GM03348 (cell line): ENCODE measurements at regions not wholly inside any gene's neighbourhood (a gene's known extent, or its start where the extent isn't known, plus 50 kb on each side); places are given as distances from the start of the nearest gene placed in this dataset.
A peak's percentile ranks its signal among the peaks of the same experiment; 100 is the strongest.

Experiments
- DNase-seq: peaks from one replicate; pipeline ENCODE4 v3.0.0; 2012; ENCODE audit warnings: low spot score

DNA sequence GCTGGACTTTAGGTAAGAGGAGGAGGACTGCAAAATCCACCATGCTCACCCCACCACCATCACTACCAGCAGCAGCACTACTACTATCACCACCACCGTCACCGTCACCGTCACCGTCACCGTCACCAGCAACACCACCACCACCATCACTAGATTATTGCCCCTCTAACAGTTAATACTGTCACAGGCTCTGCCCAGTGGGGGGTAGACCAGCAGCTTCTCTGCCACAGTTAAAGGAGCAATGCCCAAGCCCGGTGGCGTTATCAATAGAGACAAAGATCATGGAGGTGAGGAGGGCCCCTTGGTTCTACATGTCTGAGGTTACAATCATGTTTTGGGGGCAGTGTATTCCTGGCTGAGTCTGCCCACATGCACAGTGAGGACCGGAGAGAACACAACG, 184.4 kb upstream of the DYNLRB2 start:
- no peak for DNase-seq

DNA sequence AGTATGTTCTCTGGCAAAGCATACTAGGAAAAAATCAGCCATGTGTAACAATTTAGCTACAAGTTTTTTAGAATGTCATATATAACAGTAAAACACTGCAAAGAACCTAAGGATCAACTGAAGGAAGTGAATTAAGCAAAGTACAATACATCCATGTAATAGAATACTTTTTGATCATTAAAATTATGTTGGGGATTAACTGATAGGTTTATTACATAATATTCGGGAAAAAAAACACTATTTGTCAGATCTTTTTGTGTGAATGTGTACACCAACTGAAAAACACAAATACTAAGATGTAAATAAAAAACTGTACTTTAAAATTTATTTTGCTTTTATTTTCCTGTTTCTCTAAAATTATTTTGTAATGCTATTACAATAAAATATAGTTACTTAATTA, 185.5 kb upstream of the DYNLRB2 start:
- DNase-seq: no peak

DNA sequence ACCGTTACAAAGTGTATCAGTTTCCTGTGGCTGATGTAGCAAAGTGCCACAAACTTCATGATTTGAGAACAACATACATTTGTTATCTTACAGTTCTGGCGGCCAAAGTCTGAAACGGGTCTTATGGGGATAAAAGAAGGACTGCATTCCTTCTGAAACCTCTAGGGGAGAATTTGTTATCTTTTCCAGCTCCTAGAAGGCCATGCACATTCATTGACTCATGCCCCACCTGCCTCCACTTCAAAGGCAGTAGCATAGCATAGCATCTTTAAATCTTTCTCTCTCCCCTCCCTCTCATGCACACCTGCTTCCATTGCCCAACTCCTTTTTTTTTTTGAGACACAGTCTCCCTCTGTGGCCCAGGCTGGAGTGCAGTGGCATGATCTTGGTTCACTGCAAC, 190.7 kb upstream of the DYNLRB2 start:
- no peak for DNase-seq

DNA sequence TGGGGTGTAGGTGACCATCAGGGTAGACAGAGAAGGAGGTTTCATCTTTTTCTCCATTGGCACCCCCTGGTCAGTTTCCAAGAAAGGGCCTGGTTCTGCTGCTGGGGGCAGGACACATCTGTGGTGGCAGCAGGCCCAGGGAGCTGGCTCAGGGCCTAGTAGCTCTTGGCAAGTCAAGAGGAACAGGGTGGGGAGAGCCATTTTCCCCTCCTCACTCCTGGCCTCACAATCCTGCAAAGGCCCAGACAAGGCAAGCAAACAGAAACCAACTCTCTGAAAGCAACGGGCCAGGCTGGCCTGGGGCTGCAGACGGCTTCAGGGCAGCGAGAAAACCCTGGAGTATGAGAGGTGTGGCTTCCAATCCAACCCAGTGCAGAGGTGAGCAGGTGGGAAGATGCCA, 192.9 kb upstream of the DYNLRB2 start:
- peak; percentile 19 for DNase-seq

DNA sequence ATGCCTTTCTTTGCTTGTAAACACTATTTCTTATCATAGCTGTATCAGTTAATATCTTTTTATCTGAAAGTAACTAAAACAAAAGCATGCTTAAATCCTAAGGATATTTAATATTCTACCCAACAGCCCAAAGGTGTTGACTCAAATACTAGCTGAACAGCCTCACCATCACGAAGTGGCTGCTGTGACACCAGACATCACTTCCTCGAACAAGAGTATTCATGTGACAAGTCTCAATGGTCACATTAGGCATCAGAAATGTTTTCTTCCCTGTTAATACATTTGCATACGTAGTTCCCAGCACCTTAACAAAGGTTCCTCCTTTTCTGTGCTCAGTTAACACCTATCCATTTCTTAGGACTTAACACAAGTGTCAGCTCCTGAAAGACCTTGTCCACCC, 193.8 kb upstream of the DYNLRB2 start:
- no peak for DNase-seq

DNA sequence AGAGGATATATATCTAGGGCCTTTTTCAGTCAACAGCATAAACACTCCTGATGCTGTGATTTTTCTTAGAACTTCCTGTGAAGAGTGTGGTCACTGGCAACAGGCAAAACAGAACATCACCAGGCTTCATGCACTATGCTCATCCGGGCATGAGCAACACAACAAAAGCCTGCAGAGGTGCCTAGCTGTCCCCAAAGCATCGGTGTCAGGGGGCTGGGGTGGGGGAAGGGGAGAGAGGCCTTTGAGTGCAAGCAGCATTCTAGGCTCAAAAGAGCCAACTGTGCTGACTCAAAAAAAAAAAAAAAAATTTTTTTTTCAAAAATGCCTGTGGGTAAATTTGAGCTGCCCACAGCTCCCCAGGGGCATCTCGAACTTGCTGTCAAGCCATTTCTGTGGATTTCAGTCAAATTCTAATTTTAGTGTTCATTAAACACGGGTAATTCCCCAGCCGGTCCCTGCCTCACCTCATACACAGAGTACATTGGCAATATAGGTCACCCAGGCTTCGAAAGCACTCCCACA, 194.6 kb upstream of the DYNLRB2 start:
- peak; percentile 62 for DNase-seq

DNA sequence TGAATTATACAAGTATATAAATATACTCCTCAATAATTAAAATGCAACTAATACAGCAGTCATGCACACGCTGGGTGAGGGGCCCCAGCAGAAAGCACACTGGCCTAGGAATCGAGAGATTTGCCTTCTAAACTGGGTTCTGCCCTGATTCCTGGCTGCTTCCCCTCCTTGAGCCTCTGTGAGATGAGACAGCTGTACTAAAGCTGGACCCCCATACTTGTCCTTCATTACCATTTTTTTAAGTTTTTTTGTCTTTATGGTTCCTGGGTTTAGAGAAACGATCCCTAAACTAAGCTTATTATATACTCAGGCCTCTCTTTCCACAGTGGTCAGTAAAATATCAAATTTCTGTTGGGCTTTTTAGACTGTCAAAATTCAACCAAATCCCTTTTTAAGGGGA, 195.1 kb upstream of the DYNLRB2 start:
- DNase-seq: no peak

DNA sequence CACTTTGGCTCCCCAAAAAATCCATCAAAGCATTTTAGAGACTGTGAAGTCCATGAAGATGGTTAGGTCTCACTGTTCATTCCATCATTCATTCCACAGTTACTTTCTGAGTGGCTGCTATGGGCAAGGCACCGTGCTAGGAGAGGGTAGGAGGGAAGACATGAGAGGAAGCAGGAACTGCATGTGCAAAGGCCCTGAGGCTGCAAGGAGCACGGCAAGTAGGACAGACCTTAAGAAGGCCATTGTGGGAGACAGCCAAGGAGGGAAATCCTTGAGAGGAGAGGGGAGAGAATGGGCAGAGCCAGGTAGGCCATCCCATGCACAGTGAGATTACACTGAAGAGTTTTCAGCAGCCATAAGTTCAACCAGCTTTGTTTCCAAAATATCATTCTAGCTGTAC, 196.2 kb upstream of the DYNLRB2 start:
- no peak for DNase-seq

DNA sequence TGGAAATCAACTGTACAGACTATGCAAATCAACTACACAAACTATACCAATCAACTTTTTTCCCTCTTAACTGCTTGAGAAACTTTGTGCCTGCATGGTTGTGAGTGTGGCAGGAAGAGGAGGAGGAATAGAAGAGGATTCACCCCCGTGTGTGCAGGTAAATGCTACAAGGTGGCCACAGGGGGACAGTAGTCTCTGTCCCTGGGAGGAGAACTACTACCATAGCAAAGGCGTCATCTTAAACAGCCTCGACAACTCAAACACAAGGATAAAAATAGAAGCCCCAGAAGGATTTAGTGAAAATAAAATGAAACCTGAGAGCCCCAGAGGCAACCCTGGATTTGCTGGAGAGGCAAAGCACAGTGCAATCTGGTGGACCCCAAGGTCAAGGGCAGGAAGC, 199.5 kb upstream of the DYNLRB2 start:
- no peak for DNase-seq

DNA sequence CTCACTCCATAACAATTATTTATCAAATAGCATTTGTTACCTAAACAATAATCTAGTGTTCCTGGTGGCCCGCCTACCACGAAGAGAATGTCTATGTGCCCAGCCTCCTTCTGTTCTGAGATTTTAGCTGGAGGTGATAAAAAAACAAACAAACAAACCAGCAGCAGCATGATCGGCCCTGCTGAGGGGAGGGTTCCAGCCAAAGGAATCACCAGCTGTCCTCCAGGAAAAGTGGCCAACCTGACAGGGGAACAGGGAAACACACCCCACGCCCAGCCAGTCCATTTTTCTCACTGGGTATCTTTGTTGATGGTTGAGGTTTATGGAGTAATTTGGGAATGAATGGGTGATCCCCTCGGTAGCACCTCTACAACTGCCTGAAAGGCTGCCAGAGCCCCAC, 203.0 kb upstream of the DYNLRB2 start:
- no peak for DNase-seq

DNA sequence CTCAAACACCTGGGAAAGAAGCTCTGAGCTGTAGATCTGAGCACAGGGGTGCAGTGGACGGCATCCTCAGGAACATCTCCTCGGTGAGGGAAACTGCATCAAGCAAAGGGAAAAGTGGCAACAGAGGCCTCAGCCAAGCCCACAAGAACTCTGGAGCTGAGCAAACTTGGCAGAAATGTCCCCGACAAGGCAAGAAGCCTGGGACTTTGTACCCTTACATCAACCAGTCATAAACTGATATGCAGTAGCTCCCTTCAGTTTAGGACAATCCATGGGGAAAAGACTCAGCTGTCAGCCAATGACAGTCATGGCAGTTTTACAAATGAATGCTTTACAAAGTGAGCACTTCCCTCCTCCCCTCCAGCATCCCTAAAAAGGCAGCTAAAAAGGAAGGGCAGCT, 210.0 kb upstream of the DYNLRB2 start:
- no peak for DNase-seq

DNA sequence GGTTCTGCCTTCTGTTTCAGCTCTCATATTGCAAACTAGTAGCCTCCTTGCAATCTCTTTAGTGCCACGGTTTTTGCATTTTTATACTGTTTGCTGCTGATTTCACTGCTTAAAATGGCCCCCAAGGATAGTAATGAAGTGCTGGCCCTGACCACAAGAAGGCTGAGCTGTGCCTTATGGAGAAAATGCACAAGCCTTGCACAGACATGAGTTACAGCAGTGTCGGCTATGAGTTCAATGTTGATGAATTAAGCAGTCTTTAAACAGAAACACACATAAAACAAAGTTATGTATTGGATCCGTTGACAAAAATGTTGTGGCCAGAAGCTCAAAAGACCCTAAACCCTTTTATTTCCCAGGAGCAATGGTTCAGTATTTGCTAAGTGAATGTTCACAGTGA, 210.6 kb upstream of the DYNLRB2 start:
- no peak for DNase-seq

DNA sequence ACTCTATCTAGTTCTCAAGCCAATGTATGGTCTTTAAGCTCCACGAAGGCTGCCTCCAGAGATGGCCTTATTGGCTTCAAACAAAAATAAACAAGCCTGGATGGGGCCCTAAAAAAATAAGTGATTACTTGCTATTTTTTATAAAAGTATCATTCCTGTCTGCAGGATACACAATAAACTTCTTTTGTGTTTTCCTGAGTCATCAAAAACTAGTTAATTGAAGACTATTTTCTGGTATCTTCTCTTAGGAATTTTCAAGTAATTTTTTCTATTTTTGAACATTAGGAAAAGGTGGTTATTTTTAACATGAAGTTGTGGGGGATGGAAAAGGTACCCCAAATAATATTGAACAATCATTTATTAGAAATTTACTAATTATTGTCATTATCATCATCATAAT, 213.1 kb upstream of the DYNLRB2 start:
- DNase-seq: no peak

DNA sequence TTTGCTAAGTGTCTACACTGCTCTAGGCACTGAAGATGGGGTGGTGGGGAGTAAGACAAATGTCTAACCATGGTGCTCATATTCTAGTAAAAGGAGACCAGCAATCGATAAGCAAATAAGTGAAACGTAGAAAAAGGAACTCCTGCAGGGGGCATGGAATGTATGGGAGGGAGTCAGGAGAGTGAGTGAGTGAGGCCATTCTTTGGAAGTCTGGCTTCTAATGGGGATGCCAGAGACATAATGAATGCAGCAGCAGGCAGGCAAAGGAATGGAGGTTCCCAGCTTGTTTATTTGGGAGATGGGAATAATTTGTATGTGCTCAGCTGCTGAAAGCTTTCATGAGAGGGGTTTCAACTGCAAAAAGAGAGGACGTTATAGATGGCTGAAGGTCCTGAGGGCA, 216.4 kb upstream of the DYNLRB2 start:
- no peak for DNase-seq

DNA sequence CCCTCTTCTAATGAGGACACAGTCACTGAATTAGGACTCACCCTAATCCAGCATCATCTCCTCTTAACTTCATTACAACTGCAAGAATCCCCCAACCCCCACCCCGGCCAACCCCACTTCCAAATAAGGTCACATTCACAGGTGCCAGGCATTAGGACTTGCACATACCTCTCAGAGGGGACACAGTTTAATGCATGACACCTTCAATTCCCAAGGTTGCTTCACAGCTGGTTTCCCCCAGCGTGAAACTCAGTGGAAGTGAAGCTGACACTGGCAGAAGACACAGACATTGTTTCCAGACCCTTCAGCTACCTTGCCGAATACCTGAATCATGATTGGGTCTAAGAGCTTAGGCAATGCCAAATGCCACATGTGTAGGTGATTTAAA, 217.0 kb upstream of the DYNLRB2 start:
- no peak for DNase-seq

DNA sequence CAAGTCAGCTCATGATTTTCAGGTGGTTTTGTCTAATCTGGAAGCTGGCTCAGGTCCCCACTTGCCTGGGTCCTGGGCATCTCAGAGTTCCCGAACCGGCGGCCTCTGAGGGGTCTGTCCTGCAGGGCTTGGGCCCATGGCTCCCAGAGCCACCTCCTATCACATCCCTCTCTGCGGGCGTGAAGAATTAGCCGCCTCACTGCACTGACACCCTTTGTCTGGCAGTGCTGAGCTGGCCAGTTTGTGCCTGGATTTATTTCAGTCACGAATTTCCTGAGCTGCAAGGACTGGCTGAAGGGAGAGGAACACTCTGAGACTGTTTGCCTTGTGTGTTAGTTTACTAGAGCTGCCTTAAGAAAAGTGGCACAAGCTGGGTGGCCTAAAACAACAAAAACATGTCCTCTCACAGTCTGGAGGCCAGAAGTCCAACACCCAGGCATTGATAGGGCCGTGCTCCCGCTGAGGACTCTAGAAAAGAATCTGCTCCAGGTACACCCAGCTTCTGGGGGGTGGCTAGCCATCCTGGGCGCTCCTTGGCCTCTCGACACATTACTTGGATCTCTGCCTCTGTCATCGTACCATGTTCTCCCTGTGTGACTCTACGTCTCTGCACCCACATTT, 217.5 kb upstream of the DYNLRB2 start:
- no peak for DNase-seq

DNA sequence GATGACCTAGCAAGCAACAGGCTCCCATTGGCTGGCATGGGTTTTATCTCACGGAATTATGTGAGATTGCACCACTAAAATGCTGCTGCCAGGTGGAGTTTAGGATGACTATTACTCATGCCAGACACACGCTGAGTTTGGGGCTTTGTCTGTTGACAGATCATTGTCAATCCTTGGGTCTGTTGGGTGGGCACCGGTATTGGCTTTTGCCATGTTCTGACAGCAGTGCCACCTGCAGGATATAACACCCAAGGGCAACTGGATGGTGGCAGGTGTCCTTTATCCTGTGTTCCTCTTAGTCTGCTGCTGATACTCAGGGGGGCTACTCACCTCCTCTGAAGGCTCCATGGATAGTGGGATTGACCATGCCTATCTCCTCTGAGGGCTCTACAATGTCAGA, 221.6 kb upstream of the DYNLRB2 start:
- DNase-seq: no peak

DNA sequence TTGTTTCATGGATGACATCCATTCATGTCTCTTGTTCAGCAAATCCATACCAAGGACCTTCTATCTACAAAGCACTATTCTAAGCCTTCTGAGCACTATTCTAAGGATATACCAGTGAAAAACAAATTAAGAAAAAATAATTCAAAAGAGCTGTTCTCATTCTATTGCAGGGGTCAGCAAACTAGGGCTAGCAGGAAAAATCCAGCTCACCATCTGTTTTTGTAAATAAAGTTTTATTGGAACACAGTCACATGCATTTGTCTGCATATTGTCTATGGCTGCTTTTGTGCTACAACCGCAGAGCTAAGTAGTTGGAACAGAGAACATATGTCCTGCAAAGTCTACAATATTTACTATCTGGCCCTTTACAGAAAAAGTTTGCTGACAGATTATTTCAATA, 222.7 kb upstream of the DYNLRB2 start:
- no peak for DNase-seq

DNA sequence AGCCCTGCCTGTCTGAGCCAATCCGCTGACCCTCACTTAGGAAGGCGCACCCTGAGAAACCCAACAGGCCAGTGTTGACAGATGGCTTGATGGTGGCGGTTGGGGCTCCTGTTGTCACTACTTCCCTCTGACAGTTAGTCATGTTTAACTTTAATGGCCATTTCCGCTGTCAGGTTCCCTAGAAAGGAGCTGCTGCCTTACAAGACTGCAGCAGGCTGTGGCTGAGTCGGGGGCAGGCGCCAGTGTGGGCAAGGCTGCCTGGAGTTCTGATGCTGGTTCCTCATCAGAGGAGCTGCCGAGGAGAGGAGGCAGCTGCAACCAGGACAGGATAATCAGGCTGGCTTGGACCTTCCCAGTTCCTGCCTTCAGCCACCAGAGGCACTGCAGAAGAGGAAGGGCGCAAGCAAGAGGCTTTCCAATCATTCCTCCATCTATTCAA, 223.2 kb upstream of the DYNLRB2 start:
- no peak for DNase-seq

DNA sequence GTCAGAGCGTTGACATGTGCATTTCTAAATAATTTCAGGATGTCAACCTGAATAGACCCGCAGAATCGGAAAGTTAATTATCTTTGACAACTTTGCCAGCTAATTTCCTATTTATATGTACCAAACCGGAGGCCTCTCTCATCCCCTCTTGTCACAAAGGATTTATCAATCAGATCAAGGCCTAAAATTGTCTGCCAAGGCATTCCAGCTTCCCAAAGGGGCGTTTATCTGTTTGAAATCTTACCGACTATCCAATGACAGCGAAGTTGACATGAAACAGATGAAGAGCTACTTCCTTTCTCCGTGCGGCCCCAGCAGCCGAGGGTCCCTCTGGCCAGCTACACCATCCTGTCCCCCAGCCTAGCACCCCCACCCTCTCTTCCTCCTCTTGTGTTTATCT, 223.7 kb upstream of the DYNLRB2 start:
- no peak for DNase-seq

DNA sequence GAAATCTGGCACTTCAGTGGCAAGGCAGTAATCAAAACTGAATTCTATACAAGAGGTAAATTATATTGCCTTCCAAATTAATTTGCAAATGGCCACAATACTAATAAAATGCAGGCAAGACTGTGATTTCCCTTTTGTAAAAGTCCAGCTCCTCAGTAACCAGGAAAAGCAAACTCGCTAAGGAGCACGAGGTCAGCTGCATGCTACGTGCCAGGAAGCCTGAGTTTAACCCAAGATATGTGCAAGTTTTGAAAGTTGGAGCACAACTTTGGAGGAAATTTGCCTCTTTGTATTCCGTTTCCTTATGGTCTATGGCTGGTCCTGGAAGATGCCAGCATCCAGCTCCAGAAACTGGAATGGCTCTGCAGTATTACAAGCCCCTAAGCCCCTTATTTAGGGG, 226.8 kb upstream of the DYNLRB2 start:
- DNase-seq: no peak

DNA sequence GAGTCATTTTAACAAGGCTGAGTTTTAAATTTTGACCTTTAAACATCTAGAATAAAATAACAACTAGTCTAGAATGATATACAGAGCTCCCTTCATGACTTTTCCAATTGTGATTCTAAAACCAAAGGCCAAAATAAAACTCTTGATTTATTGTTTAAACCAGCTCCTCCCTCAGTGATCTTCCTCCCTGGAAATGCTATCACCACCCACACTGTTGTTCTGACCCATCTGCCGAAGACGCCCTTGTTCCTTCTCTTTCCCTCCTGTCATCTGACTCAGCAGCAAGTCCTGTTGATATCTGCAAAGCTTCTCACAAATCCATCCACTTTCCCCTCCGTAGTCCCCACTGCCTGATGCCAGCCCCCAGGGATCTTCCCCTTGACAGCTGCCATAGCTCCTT, 231.6 kb upstream of the DYNLRB2 start:
- no peak for DNase-seq

DNA sequence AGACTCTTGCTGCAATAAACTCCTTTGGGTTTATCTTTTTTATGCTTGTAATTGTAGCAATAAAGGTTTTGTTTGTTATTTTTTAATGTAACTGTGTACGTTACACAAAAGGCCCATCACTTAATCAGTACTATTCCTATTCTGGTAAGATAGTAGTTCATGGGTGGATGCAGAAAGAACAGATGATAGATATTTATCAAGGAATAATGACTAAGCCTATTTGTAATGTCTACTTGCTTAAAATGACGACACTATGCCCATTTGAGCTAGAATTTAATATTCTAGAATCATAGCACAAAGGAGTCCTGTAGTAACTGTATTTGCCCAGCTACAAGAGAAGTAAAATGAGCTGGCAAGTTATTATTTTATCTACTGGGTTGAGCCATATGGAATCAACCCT, 235.4 kb upstream of the DYNLRB2 start:
- no peak for DNase-seq

DNA sequence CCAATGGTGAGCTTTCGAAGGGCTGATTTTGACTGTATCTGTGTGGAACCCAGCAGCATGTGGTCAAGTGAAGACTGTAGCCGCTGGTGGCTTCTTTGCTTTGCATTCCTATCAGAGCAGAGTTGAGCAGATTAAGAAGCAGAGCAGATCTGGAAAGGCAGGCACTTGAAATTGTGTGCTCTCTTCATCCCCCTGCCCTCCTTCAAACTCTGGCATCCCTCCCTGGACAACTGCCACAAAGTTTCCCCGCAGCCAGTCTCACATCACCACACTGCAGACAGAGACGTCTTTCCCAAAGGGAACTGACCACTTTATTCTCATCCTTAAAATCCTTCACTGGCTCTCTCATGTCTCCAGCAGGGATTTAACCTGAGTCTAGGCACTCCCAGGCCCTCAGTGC, 237.1 kb upstream of the DYNLRB2 start:
- no peak for DNase-seq

DNA sequence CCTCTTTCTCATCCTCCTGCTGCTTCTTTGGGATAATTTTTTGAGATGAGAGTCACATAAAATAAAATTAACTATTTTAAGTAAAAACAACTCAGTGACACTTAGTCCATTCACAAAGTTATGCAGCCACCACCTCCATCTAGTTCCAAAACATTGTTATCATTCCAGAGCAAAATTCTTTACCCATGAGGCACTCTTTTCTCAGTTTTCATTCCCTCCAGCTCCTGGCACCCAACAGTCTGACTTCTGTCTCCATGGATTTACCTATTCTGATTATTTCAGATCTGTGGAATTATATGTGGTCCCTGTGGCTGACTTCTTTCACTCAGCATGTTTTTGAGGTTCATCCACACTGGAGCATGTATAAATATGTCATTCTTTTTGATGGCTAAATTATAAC, 239.9 kb upstream of the DYNLRB2 start:
- DNase-seq: peak; percentile 72
